Spinal cord (tissue), 9 donors: ENCODE measurements at regions not wholly inside any gene's neighbourhood (a gene's known extent, or its start where the extent isn't known, plus 50 kb on each side); places are given as distances from the start of the nearest gene placed in this dataset.

Experiments
- DNase-seq, 6 donors: peaks; one replicate each; pipeline versions ENCODE4 v3.0.0 to v3.0.0-alpha.2; 2013 to 2015; ENCODE audit warnings: low spot score in 6 of 6, low read depth in 4 of 6
- H3K27ac ChIP-seq: one replicate; pipeline ENCODE4 v1.5.1; 2013; ENCODE audit warnings: low read depth, low read length, control low read depth
- H3K27me3 ChIP-seq: one replicate; pipeline ENCODE4 v1.6.1; 2013; ENCODE audit warnings: low read length; ENCODE audit not compliant: control insufficient read depth, insufficient read depth
- H3K36me3 ChIP-seq: one replicate; pipeline ENCODE4 v1.6.1; 2013; ENCODE audit warnings: low read length; ENCODE audit not compliant: control insufficient read depth, insufficient read depth
- H3K4me1 ChIP-seq: one replicate; pipeline ENCODE4 v1.6.1; 2013; ENCODE audit warnings: low read length; ENCODE audit not compliant: control insufficient read depth, insufficient read depth
- H3K4me3 ChIP-seq: one replicate; pipeline ENCODE4 v1.5.1; 2013; ENCODE audit warnings: low read depth, low read length, control low read depth
- H3K9me3 ChIP-seq: one replicate; pipeline ENCODE4 v1.6.1; 2013; ENCODE audit warnings: low read length; ENCODE audit not compliant: control insufficient read depth, insufficient read depth
- WGBS: methylation state at CpG from one replicate; pipeline ENCODE4 v1.1.5; 2013; ENCODE audit warnings: missing lambda C conversion rate; ENCODE audit not compliant: insufficient coverage; 5-methylcytosine and 5-hydroxymethylcytosine counted together
- donor health status: healthy.

GRCh38 chr2:58532641-58533040, 291.5 kb upstream of the FANCL start:
- WGBS: 100% methylated on average over 1 of the region's 3 CpGs
- no peak for DNase-seq
- H3K36me3 ChIP-seq: no peaks in the 10 kb centered on the region

GRCh38 chr2:58527647-58528046, 286.5 kb upstream of the FANCL start:
- H3K4me1 ChIP-seq: no peaks in the 10 kb centered on the region
- no CpG with 5 or more reads among the region's 3 CpGs for WGBS
- no peak overlapping the region for H3K27ac ChIP-seq
- H3K4me3 ChIP-seq: no peak overlapping the region
- H3K36me3 ChIP-seq: no peaks in the 10 kb centered on the region
- no peaks in the 10 kb centered on the region for H3K9me3 ChIP-seq
- H3K27me3 ChIP-seq: no peaks in the 10 kb centered on the region
- DNase-seq: no peak

More at GRCh38 chr2:58532641-58533040, 291.5 kb upstream of the FANCL start:
- no peaks in the 10 kb centered on the region for H3K27me3 ChIP-seq
- H3K4me1 ChIP-seq: no peaks in the 10 kb centered on the region
- no peak overlapping the region for H3K27ac ChIP-seq
- H3K4me3 ChIP-seq: no peak overlapping the region
- H3K9me3 ChIP-seq: no peaks in the 10 kb centered on the region

- Histone ChIP-seq H3K9me3 (no peaks in the 10 kb centered on the region), H3K27me3 (no peaks in the 10 kb centered on the region), H3K4me1 (peaks cover 2% of the 10 kb centered on the region), H3K4me3 (no peak overlapping the region), H3K36me3 (no peaks in the 10 kb centered on the region), H3K27ac (no peak overlapping the region)
- DNase-seq: peak in 2 of 6 donors; percentile 40 to 94
- WGBS: 8% methylated on average over 4 of the region's 7 CpGs
These were observed 280.9 kb upstream of the FANCL start for GRCh38 chr2:58521803-58522554.

- Histone ChIP-seq H3K27ac (no peak overlapping the region), H3K27me3 (no peaks in the 10 kb centered on the region), H3K36me3 (no peaks in the 10 kb centered on the region), H3K9me3 (no peaks in the 10 kb centered on the region), H3K4me3 (no peak overlapping the region), H3K4me1 (peaks cover 2% of the 10 kb centered on the region)
- DNase-seq: no peak
- no CpG with 5 or more reads among the region's 3 CpGs for WGBS
These were observed 279.8 kb upstream of the FANCL start for GRCh38 chr2:58520903-58521302.

- no peaks in the 10 kb centered on the region for H3K27me3 ChIP-seq
- WGBS: 100% methylated on average over 1 of the region's 2 CpGs
These were observed 276.8 kb upstream of the FANCL start for GRCh38 chr2:58517881-58518280.

GRCh38 chr2:58516695-58517094, 275.6 kb upstream of the FANCL start:
- Histone ChIP-seq H3K27ac (no peak overlapping the region), H3K36me3 (no peaks in the 10 kb centered on the region), H3K4me1 (no peaks in the 10 kb centered on the region), H3K9me3 (no peaks in the 10 kb centered on the region), H3K4me3 (no peak overlapping the region), H3K27me3 (no peaks in the 10 kb centered on the region)
- no CpG with 5 or more reads among the region's 3 CpGs for WGBS
- no peak for DNase-seq

More at GRCh38 chr2:58517881-58518280, 276.8 kb upstream of the FANCL start:
- Histone ChIP-seq H3K4me1 (peaks cover 2% of the 10 kb centered on the region), H3K36me3 (no peaks in the 10 kb centered on the region), H3K4me3 (no peak overlapping the region), H3K27ac (no peak overlapping the region), H3K9me3 (no peaks in the 10 kb centered on the region)
- DNase-seq: peak in 1 of 6 donors; percentile 67

- Histone ChIP-seq H3K36me3 (no peaks in the 10 kb centered on the region), H3K4me3 (no peak overlapping the region), H3K27ac (no peak overlapping the region), H3K4me1 (no peaks in the 10 kb centered on the region), H3K9me3 (no peaks in the 10 kb centered on the region), H3K27me3 (no peaks in the 10 kb centered on the region)
- 96% methylated on average over 2 of the region's 2 CpGs for WGBS
- no peak for DNase-seq
These were observed 274.9 kb upstream of the FANCL start for GRCh38 chr2:58515827-58516573.

GRCh38 chr2:58514252-58514651, 273.1 kb upstream of the FANCL start:
- no peak for DNase-seq
- Histone ChIP-seq H3K27ac (no peak overlapping the region), H3K9me3 (no peaks in the 10 kb centered on the region), H3K36me3 (no peaks in the 10 kb centered on the region), H3K4me1 (no peaks in the 10 kb centered on the region), H3K27me3 (no peaks in the 10 kb centered on the region), H3K4me3 (no peak overlapping the region)

- Histone ChIP-seq H3K27ac (no peak overlapping the region), H3K27me3 (no peaks in the 10 kb centered on the region), H3K4me1 (no peaks in the 10 kb centered on the region), H3K36me3 (no peaks in the 10 kb centered on the region), H3K4me3 (no peak overlapping the region), H3K9me3 (no peaks in the 10 kb centered on the region)
- DNase-seq: no peak
- WGBS: 86% methylated on average over 1 of the region's 1 CpG
These were observed 271.8 kb upstream of the FANCL start for GRCh38 chr2:58512878-58513277.

- no peaks in the 10 kb centered on the region for H3K9me3 ChIP-seq
- no peaks in the 10 kb centered on the region for H3K27me3 ChIP-seq
- no peak overlapping the region for H3K4me3 ChIP-seq
- no peaks in the 10 kb centered on the region for H3K4me1 ChIP-seq
- 20% methylated on average over 2 of the region's 4 CpGs for WGBS
- H3K27ac ChIP-seq: no peak overlapping the region
- no peaks in the 10 kb centered on the region for H3K36me3 ChIP-seq
- peak in 2 of 6 donors; percentile 44 to 68 for DNase-seq
These were observed 266.9 kb upstream of the FANCL start for GRCh38 chr2:58508006-58508405.
